ENCODE measurements at regions not wholly inside any gene's neighbourhood (a gene's known extent, or its start where the extent isn't known, plus 50 kb on each side); places are given as distances from the start of the nearest gene placed in this dataset.

- TF ChIP-seq POLR2AphosphoS5 (IDR thresholded peaks at IDR 0.05; ENCODE audit: low read depth, low read length) = no peak
- TF ChIP-seq POLR2A (IDR thresholded peaks at IDR 0.05; ENCODE audit: low read depth, low read length) = no peak
- no peak for TF ChIP-seq TAF1 (IDR thresholded peaks at IDR 0.05; ENCODE audit: borderline replicate concordance, low read depth, low read length)
These were observed 113.0 kb downstream of the RPL22L1 start for GRCh38 chr3:170757038-170757437.
